HAP-1 (cell line): ENCODE measurements at regions not wholly inside any gene's neighbourhood (a gene's known extent, or its start where the extent isn't known, plus 50 kb on each side); places are given as distances from the start of the nearest gene placed in this dataset.

Experiments
- DNase-seq, 2 experiments: peaks; one replicate each; pipeline ENCODE4 v3.0.0-alpha.2; 2016 to 2020; ENCODE audit warnings: low spot score in 2 of 2
- H3K27me3 ChIP-seq: fragments of 250-450 bp; sonication (Bioruptor Pico); 2 replicates; pipeline ENCODE4 v1.5.1; 2020; ENCODE audit warnings: low read depth, mild to moderate bottlenecking, moderate library complexity
- H3K36me3 ChIP-seq: fragments of 250-450 bp; sonication (Bioruptor Pico); replicated peaks from 2 replicates; pipeline ENCODE4 v1.5.1; 2020; ENCODE audit warnings: mild to moderate bottlenecking
- H3K4me1 ChIP-seq: fragments of 250-450 bp; sonication (Bioruptor Pico); 2 replicates; pipeline ENCODE4 v1.5.1; 2020; ENCODE audit warnings: mild to moderate bottlenecking
- H3K4me3 ChIP-seq: fragments of 250-450 bp; sonication (Bioruptor Pico); 2 replicates; pipeline ENCODE4 v1.5.1; 2020; ENCODE audit warnings: mild to moderate bottlenecking, moderate library complexity
- H3K9me3 ChIP-seq: fragments of 250-450 bp; sonication (Bioruptor Pico); 2 replicates; pipeline ENCODE4 v1.5.1; 2020; ENCODE audit warnings: mild to moderate bottlenecking, moderate library complexity
- in situ Hi-C: fragments of 300-500 bp; cut with MboI; formaldehyde crosslinking; loops from 3 replicates; pipeline ENCODE4 v1.14.3; 2020; ENCODE audit warnings: low sequenced_read_pairs, inconsistent platforms, mixed read lengths

DNA sequence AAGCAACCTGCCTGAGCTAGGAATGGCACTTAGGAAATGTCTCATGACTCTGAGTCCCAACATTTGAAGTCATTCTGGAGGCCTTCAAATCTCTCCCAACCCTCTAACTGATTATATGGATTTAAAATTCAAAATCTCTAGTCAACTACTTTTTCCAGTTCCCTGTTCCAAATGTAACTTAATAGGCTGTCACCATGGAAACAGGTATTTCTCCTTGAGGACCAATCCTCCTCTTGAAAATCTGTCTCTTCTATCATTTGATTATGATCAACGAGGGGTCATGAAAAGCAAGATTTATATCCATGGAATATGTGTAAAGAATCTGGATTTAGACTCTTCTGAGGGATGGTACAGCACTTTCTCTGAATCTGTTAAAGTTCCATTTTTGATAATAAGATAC is 127.3 kb upstream of the DTNBP1 start:
- Histone ChIP-seq H3K4me3 (no peak overlapping the region), H3K36me3 (no peaks in the 10 kb centered on the region), H3K9me3 (no peaks in the 10 kb centered on the region), H3K4me1 (no peaks in the 10 kb centered on the region), H3K27me3 (no peaks in the 10 kb centered on the region)
- no peak for DNase-seq
- in situ Hi-C loops, result no loop called here

DNA sequence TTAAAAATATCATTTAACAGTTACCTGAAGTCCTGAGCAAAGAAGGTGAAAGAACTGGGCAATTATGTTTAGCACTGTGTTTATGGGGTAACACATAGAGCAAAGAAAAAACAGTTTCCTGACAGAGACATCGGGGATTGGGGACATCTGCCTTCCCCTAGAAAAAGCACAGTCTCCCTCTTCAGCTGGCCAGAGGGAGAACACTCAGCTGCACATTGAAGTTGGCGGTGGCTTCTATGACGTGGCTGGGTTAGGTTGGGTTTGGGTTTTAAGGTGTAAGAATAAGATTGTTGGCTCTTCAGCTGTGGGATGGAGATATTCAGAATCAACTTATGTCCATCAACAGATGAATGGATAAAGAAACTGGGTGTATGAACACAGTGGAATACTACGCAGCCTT is 124.0 kb upstream of the DTNBP1 start:
- DNase-seq, result no peak
- no peaks in the 10 kb centered on the region for H3K27me3 ChIP-seq
- no peaks in the 10 kb centered on the region for H3K36me3 ChIP-seq
- in situ Hi-C loops, result no loop called here
- H3K4me1 ChIP-seq, result no peaks in the 10 kb centered on the region
- no peaks in the 10 kb centered on the region for H3K9me3 ChIP-seq
- no peak overlapping the region for H3K4me3 ChIP-seq

DNA sequence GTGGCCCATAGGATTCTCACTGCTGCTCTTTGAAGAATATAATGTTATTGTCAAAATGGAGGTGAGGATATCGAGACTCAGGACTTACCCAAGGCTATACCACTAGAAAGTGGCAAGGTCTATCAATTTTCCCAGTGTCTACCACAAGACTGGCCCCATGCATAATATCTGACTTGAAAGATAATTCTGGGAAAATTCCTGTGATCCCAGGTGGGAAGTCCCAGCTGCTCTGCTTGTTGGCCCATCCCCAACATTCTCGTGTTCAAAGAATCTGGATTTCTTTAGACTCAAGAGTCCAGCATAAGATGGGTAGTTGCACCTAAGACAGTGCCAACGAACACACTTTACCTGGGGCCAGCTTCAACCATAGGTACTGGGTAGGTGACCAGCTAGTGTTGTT is 120.7 kb upstream of the DTNBP1 start:
- no peak for DNase-seq
- in situ Hi-C loops, result no loop called here
- H3K27me3 ChIP-seq, result no peaks in the 10 kb centered on the region
- no peak overlapping the region for H3K4me3 ChIP-seq
- no peaks in the 10 kb centered on the region for H3K9me3 ChIP-seq
- no peaks in the 10 kb centered on the region for H3K36me3 ChIP-seq
- H3K4me1 ChIP-seq, result no peaks in the 10 kb centered on the region

DNA sequence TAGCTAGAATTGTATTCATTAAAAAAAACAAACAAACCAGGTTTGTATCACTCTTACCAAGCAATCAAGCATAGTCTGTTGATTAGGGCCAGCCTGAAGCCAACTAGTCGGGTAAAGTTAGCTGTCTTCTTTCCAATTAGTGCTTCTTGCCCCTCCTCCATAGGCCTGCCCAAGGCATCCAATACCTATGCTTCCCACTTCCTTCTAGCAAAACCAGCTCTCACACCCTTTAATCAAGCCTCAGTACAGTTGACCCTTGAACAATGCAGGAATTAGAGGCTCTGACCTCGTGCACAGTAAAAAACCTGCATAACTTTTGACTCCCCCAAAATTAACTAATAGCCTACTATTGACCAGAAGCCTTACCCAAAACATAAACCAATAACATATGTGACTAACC is 119.1 kb upstream of the DTNBP1 start:
- H3K27me3 ChIP-seq, result no peaks in the 10 kb centered on the region
- H3K4me1 ChIP-seq, result peaks cover 6% of the 10 kb centered on the region
- DNase-seq, result no peak
- in situ Hi-C loops, result no loop called here
- no peaks in the 10 kb centered on the region for H3K9me3 ChIP-seq
- H3K36me3 ChIP-seq, result no peaks in the 10 kb centered on the region
- H3K4me3 ChIP-seq, result no peak overlapping the region

DNA sequence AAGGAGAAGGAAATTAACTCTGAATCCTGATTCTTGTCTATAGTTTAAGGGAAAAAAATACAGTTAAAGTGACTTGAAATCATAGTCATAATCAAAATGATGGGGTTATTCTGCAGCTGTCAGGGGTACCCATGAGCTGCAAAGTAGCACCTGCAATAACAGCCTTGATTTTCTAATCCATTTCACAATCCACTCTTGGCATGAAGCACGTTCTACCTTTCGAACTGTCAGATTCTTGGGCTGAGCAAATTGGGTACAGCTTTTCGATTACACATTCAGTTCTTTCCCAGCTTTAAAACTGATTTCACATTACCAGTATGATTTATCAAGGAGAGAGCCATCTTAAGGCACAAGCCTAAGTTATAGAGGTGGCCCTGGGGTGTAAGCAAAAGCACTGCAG is 118.5 kb upstream of the DTNBP1 start:
- in situ Hi-C loops, result no loop called here
- Histone ChIP-seq H3K36me3 (no peaks in the 10 kb centered on the region), H3K27me3 (no peaks in the 10 kb centered on the region)

DNA sequence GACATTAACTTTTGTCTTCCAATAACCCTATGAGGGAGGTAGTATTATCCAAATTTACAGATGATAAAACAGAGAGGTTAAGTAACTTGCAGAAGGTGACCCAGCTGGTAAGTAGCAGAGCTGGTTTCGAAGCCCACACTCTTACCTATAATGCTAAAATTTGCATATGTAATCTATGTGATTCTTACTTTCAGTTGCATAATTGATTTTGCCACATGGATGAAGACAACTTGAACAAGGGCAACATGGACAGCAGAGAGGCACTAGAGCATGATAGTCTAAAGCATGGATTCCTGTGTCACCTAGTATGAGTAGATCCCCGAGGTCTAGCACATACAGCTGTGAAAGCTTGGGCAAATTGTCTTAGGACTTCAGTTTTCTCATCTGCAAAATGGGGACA is 117.6 kb upstream of the DTNBP1 start:
- Histone ChIP-seq H3K27me3 (no peaks in the 10 kb centered on the region), H3K9me3 (no peaks in the 10 kb centered on the region), H3K4me3 (no peak overlapping the region), H3K4me1 (peaks cover 6% of the 10 kb centered on the region), H3K36me3 (no peaks in the 10 kb centered on the region)
- in situ Hi-C loops, result no loop called here
- DNase-seq, result no peak

More for the DNA sequence above, 118.5 kb upstream of the DTNBP1 start:
- no peak for DNase-seq
- H3K9me3 ChIP-seq, result no peaks in the 10 kb centered on the region
- peaks cover 6% of the 10 kb centered on the region for H3K4me1 ChIP-seq
- no peak overlapping the region for H3K4me3 ChIP-seq

DNA sequence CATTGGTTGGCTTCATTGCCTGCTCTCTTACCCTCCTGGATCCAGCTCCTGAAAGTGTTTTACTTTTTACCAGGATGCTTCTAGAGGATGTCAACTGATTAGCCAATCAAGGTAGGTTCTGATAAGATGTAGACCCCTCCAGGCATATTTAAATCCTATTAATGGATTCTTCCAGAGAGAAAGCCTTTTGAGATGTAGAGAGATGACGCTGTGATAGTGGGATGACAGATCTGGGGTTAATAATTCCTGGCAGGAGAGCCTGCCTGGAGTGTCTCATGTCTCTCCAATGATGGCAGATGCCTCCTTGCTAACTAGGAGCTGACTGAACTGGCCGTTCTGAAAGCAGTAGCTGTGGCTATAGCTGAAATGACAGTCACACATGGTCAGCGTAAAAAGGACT is 116.9 kb upstream of the DTNBP1 start:
- Histone ChIP-seq H3K27me3 (no peaks in the 10 kb centered on the region), H3K4me3 (no peak overlapping the region), H3K9me3 (no peaks in the 10 kb centered on the region), H3K4me1 (peaks cover 6% of the 10 kb centered on the region), H3K36me3 (no peaks in the 10 kb centered on the region)
- in situ Hi-C loops, result no loop called here
- no peak for DNase-seq

DNA sequence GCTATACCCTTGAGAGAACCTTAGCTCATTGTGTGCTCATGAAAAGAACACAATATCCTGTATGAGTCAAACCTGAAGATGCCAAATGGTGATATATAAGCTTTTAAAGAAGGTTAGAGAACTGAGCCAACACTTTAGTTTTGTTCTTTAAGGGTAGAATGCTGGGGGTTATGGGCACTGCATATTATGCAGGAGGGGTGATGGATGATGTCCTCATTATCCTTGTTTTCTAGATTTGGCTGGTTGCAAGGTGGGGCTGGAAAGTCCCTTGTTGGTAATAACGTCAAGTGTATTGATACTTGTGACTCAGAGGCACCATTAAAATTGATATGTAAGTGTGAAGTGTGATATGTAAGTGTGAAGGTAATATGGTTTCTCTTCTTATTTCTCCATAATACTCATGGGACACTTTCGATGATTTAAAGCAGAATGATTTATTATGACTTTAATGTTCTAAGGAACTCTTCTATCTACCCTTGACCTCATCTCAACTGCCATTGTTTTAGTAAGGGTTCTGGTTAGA is 113.7 kb upstream of the DTNBP1 start:
- Histone ChIP-seq H3K36me3 (no peaks in the 10 kb centered on the region), H3K9me3 (no peaks in the 10 kb centered on the region), H3K27me3 (no peaks in the 10 kb centered on the region), H3K4me3 (no peak overlapping the region), H3K4me1 (peaks cover 6% of the 10 kb centered on the region)
- in situ Hi-C loops, result no loop called here
- no peak for DNase-seq

DNA sequence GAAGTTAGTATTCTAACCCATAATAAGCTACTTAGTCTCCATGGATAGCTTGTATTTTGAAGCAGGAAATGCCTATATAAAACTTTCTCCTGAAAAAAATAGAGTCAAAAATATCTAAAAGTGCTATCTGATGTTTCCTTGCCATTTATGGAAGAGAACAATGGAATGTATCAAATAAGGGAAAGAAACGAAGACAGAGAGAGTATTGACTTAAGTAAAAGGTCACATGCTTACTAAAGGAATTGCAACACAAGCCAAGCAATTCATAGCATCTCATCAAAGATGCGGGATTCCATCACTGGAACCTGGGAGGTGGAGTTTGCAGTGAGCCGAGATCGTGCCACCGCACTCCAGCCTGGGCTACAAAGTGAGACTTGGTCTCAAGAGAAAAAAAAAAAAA is 112.9 kb upstream of the DTNBP1 start:
- no peak for DNase-seq
- Histone ChIP-seq H3K27me3 (no peaks in the 10 kb centered on the region), H3K4me3 (no peak overlapping the region), H3K36me3 (no peaks in the 10 kb centered on the region), H3K4me1 (peaks cover 6% of the 10 kb centered on the region), H3K9me3 (no peaks in the 10 kb centered on the region)
- in situ Hi-C loops, result no loop called here

DNA sequence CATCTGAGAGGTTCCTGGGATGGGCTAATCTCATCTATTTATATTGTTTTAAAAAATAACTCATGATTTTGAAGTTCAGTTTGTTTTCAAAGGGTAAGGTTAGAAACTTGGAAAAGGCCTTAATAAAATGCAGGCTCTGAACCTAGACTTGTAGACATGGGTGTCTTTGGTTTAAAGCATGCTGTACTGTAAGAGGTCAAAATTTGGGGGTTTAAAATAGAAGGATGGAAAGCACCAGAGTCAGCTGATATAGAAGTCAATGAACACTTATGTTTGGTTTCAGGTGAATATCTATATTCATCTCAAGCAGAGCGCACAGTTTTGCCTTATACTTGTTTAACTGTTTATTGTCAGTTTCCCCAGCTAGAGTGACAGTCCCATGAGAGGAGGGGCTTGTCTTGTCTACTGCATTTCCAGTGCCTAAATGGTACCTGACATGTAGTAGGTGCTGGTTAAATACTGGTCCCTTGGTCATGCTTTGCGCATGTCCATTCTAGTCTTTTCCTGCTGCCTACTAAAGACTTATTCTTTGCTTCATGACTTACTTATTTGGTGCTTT is 112.3 kb upstream of the DTNBP1 start:
- no peaks in the 10 kb centered on the region for H3K27me3 ChIP-seq
- H3K9me3 ChIP-seq, result no peaks in the 10 kb centered on the region
- H3K4me3 ChIP-seq, result no peak overlapping the region
- no peaks in the 10 kb centered on the region for H3K36me3 ChIP-seq
- in situ Hi-C loops, result no loop called here
- DNase-seq, result no peak
- H3K4me1 ChIP-seq, result peaks cover 6% of the 10 kb centered on the region

DNA sequence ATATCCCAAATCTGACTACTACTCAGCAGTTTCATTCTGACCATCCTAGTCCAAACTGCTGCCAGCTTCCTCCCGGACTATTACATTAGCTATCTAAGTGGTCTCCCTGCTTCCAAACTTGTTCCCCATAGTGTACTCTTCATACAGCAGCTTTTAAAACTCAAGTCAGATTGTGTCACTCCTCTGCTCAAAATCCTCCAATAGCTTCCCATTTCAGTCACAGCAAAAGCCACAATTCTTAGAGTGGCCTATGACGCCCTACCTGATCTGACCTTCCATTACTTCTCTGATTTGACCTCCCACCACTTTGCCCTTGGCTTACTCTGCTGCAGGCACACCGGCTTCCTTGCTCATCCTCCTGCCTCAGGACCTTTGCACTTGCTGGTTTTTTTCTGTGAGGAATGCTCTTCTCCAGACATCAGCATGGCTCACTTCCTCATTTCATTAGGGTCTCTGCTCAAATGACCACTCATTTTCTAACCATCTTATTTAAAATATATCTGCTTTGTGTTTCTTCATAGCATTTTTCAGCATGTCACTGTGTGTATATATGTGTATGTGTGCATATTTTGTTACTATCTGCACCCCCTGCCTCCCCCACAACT is 111.1 kb upstream of the DTNBP1 start:
- no peak for DNase-seq
- in situ Hi-C loops, result no loop called here
- Histone ChIP-seq H3K4me1 (peaks cover 6% of the 10 kb centered on the region), H3K9me3 (no peaks in the 10 kb centered on the region), H3K27me3 (no peaks in the 10 kb centered on the region), H3K36me3 (no peaks in the 10 kb centered on the region), H3K4me3 (no peak overlapping the region)

DNA sequence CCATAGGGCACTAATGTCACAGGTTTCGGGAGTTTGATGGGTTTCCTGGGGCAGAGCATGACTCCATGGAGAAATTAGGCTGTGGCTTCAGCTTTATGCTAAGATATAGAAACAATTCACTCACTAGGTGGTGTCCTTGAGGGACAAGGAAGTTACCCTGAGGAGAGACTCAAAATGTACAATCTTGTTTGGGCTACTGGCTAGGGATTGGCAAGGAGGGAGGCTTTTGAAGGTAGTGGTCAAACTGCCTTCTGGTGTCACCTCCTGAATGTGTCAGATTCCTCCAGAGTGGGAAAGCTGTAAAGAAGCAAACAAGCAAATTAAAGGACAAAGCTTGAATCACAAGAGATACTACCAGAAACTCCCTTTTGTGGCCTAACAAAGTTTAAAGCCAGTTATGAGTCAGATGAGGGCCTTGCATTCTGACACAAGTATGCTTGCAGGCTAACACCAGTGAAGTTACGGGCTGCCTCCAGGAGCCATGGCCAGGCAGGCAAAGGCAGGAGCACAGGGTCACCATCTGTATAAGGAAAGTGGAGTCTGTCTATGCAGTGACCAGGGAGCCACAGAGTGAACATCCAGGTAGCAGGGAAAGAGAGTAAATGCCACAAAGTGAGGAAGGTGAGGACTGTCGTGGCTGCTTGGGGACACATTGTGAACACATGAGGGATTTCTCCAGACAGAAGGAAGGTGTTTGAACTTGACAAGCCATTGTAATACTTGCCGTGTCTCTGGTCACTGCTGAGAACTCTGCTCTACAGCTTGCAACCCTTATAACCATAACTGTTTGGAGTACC is 107.7 kb upstream of the DTNBP1 start:
- Histone ChIP-seq H3K36me3 (no peaks in the 10 kb centered on the region), H3K27me3 (no peaks in the 10 kb centered on the region), H3K4me3 (no peak overlapping the region), H3K9me3 (no peaks in the 10 kb centered on the region), H3K4me1 (no peaks in the 10 kb centered on the region)
- no peak for DNase-seq
- in situ Hi-C loops, result no loop called here

DNA sequence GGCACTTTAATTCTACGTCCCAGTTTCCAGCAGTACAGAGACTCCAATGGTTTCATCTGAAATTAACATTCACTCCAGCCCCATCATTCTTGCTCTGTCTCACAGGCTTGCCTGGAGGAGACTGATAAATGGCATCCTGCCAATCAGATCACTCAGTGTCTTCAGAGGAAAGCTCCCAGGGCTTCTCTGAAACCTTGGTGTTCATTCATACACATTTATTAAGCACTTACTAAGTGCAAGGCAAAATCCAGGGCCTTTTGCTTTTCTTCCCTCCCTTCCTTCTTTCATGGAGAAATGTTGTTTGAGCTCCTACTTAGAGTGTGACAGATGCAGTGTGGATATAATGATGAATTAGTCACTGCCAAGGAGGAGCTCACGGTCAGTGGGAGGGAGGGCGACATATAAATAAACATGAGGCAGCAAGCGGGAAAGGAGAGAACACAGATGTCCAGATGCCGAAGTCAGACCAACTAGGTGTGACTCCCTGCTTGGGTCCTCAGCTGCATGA is 106.7 kb upstream of the DTNBP1 start:
- H3K36me3 ChIP-seq, result no peaks in the 10 kb centered on the region
- H3K4me1 ChIP-seq, result no peaks in the 10 kb centered on the region
- in situ Hi-C loops, result no loop called here
- no peak for DNase-seq
- H3K9me3 ChIP-seq, result no peaks in the 10 kb centered on the region
- no peak overlapping the region for H3K4me3 ChIP-seq
- no peaks in the 10 kb centered on the region for H3K27me3 ChIP-seq

DNA sequence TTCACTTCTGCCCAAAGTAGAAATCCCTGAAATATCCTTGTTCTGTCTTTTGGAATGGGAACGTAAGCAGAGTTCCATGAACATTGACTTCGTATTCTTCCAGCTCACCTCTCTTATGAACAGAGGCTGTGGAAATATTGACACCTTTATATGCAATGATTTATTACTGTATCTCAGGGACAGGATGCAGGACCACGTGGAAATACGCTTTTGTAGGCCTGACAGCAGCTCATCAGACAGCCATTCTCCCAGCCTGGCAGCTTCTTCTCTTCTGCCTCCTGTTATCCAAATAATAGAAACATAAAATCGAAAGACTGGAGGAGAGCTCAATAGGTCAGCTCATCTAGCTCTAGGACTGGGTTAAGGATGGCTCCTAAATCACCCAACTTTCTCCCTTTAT is 106.2 kb upstream of the DTNBP1 start:
- no peaks in the 10 kb centered on the region for H3K9me3 ChIP-seq
- no peaks in the 10 kb centered on the region for H3K36me3 ChIP-seq
- in situ Hi-C loops, result no loop called here
- H3K4me1 ChIP-seq, result no peaks in the 10 kb centered on the region
- no peaks in the 10 kb centered on the region for H3K27me3 ChIP-seq
- no peak overlapping the region for H3K4me3 ChIP-seq
- DNase-seq, result no peak
